GM10248 (cell line): ENCODE measurements at regions not wholly inside any gene's neighbourhood (a gene's known extent, or its start where the extent isn't known, plus 50 kb on each side); places are given as distances from the start of the nearest gene placed in this dataset.

Source experiments
- CTCF ChIA-PET: fragments of 300-600 bp; sonication (Branson Sonifier 250); formaldehyde crosslinking; extraction: SDS; loops from one replicate; lab custom pipeline; 2021; ENCODE audit warnings: antibody characterized with exemption; lab: Yijun Ruan, JAX
- POLR2A ChIA-PET: fragments of 350-650 bp; sonication (Branson Sonifier 250); formaldehyde crosslinking; extraction: SDS; loops from one replicate; lab custom pipeline; 2020; ENCODE audit warnings: antibody characterized with exemption; lab: Yijun Ruan, JAX
- DNase-seq: peaks from one replicate; pipeline ENCODE4 v3.0.0; 2012; ENCODE audit errors: extremely low spot score
- CTCF ChIP-seq: IDR thresholded peaks from 2 replicates; pipeline ENCODE4 v1.5.1; 2012; ENCODE audit warnings: mild to moderate bottlenecking, low read depth; ENCODE audit errors: extremely low read depth, missing control alignments, control extremely low read depth

GRCh38 chr3:22485954-22486353, 717.2 kb upstream of the UBE2E2 start:
- POLR2A ChIA-PET: no interaction called here
- DNase-seq: no peak
- TF ChIP-seq CTCF: no peak
- CTCF ChIA-PET: interaction anchor here (1.3 kb wide), 1 partner anchor 10 kb away, joined by 3 read pairs; no protein-coding TSS in a partner anchor

- TF ChIP-seq CTCF: no peak
- POLR2A ChIA-PET: no interaction called here
- CTCF ChIA-PET: interaction anchor here (1.7 kb wide), 1 partner anchor 14 kb away, joined by 6 read pairs; no protein-coding TSS in a partner anchor
- DNase-seq: no peak
Observed at GRCh38 chr3:22490747-22491146, 712.4 kb upstream of the UBE2E2 start.

GRCh38 chr3:22491344-22491743, 711.8 kb upstream of the UBE2E2 start:
- POLR2A ChIA-PET: no interaction called here
- TF ChIP-seq CTCF: no peak
- DNase-seq: no peak
- CTCF ChIA-PET: interaction anchor here (1.1 to 1.7 kb wide), 2 partner anchors 11 to 15 kb away, joined by 3 to 6 read pairs; no protein-coding TSS in a partner anchor

GRCh38 chr3:22492342-22492741, 710.8 kb upstream of the UBE2E2 start:
- POLR2A ChIA-PET: no interaction called here
- CTCF ChIA-PET: no interaction called here
- no peak for DNase-seq
- TF ChIP-seq CTCF: no peak

- DNase-seq: no peak
- ChIA-PET CTCF (no interaction called here), POLR2A (no interaction called here)
- TF ChIP-seq CTCF: no peak
Observed at GRCh38 chr3:22495241-22495640, 707.9 kb upstream of the UBE2E2 start.

- no peak for TF ChIP-seq CTCF
- ChIA-PET POLR2A (no interaction called here), CTCF (no interaction called here)
- no peak for DNase-seq
Observed at GRCh38 chr3:22495791-22496190, 707.3 kb upstream of the UBE2E2 start.
